ENCODE measurements at regions not wholly inside any gene's neighbourhood (a gene's known extent, or its start where the extent isn't known, plus 50 kb on each side); places are given as distances from the start of the nearest gene placed in this dataset.

DNA sequence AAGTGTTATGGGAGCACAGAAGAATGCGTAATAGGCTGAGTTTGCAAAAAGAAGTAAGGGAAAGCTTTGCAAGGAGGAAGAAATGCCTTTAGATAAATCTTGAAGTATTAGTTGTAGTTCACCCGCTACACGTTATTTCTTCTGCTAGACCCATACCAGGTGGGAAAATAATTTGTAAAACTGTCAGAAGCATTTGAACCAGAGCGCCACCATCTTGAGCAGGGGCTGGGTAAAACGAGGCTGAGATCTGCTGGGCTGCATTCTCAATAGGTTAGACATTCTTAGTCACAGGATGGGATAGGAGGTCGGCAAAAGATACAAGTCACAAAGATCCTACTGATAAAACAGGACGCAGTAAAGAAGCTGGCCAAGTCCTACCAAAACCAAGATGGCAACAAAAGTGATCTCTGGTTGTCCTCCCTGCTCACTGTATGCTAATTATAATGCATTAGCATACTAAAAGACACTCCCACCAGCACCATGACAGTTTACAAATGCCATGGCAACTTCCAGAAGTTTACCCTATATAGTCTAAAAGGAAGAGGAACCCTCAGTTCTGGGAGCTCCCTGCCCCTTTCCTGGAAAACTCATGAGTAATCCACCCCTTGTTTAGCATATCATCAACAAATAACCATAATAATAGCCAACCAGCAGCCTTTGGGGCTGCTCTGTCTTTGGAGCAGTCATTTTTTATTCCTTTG, 50.0 kb upstream of the ZNF280D start:
- H3K27ac Mint-ChIP-seq (ENCODE audit: unreplicated experiment), result no peak overlapping the region
- H3K4me1 Mint-ChIP-seq (ENCODE audit: low read depth), result no peaks in the 10 kb centered on the region
- H3K27me3 Mint-ChIP-seq (ENCODE audit: low read depth), result no peaks in the 10 kb centered on the region
- no peak overlapping the region for H3K4me3 Mint-ChIP-seq (ENCODE audit: unreplicated experiment)
- no peak for DNase-seq (ENCODE audit: low spot score)
- no peaks in the 10 kb centered on the region for H3K36me3 Mint-ChIP-seq (ENCODE audit: low read depth)
- no peaks in the 10 kb centered on the region for H3K9me3 Mint-ChIP-seq (ENCODE audit: low read depth)
- no peak for TF ChIP-seq CTCF (IDR thresholded peaks at IDR 0.05)

Data from chondrocyte (in vitro differentiated cells).